Endothelial cell of umbilical vein (primary cell): ENCODE measurements at regions not wholly inside any gene's neighbourhood (a gene's known extent, or its start where the extent isn't known, plus 50 kb on each side); places are given as distances from the start of the nearest gene placed in this dataset.

Experiments used
- BruUV-seq: library from RNA; stranded (reverse); fragments of 400-500 nt; replicated peaks from 2 replicates; lab custom pipeline; 2021; lab: Mats Ljungman, UMichigan
- CTCF ChIA-PET: fragments of 300-600, 350-600 bp; sonication (Branson Sonifier 250); formaldehyde crosslinking; loops from one replicate; lab custom pipeline; 2021; ENCODE audit warnings: antibody characterized with exemption, inconsistent platforms; lab: Charles Lee
- POLR2A ChIA-PET: fragments of 300-600, 350-600 bp; sonication (Branson Sonifier 250); formaldehyde crosslinking; loops from one replicate; lab custom pipeline; 2021; ENCODE audit warnings: antibody characterized with exemption, inconsistent platforms; lab: Charles Lee
- DNase-seq: peaks from one replicate; pipeline ENCODE4 v3.0.0-alpha.2; 2011; ENCODE audit warnings: low read depth, low spot score
- FAIRE-seq: peaks from 2 replicates; lab custom pipeline; 2011; peaks lifted over from hg19 to GRCh38; lab: Jason Lieb, UNC
- H2AFZ ChIP-seq: 2 replicates; pipeline ENCODE4 v1.6.0; 2012; ENCODE audit warnings: low read depth, low read length, control low read depth, inconsistent platforms
- H3K27ac ChIP-seq: 2 replicates; pipeline ENCODE4 v1.5.1; 2011; ENCODE audit warnings: low read depth, mild to moderate bottlenecking, control low read depth, low read length, moderate library complexity; ENCODE audit not compliant: insufficient read depth
- H3K27me3 ChIP-seq, 2 experiments: 2 replicates each; pipeline versions ENCODE4 v1.6.0 to v1.6.1; 2011; ENCODE audit warnings: low read length in 2 of 2, mixed read lengths in 1 of 2; ENCODE audit not compliant: control insufficient read depth in 2 of 2, insufficient read depth in 2 of 2
- H3K36me3 ChIP-seq, 2 experiments: 2 replicates in 1 of 2; 3 replicates in 1 of 2; pipeline ENCODE4 v1.5.1; 2011; ENCODE audit warnings: low read length in 2 of 2, mild to moderate bottlenecking in 1 of 2, moderate library complexity in 1 of 2; ENCODE audit not compliant: control insufficient read depth in 2 of 2, insufficient read depth in 2 of 2; ENCODE audit errors: extremely low read depth in 1 of 2
- H3K4me1 ChIP-seq: 3 replicates; pipeline ENCODE4 v1.5.1; 2011; ENCODE audit warnings: mild to moderate bottlenecking, low read length; ENCODE audit not compliant: control insufficient read depth, insufficient read depth; ENCODE audit errors: extremely low read depth
- H3K4me2 ChIP-seq: 2 replicates; pipeline ENCODE4 v1.6.1; 2011; ENCODE audit warnings: low read length, control low read depth, mixed read lengths; ENCODE audit not compliant: insufficient read depth
- H3K4me3 ChIP-seq, 3 experiments: fragments of 200-600 bp in 1 of 3; sonication (generic), shearing (Covaris generic) in 1 of 3; replicated peaks in 1 of 3; 2 replicates each; pipeline ENCODE4 v1.5.1; 2011 to 2016; ENCODE audit warnings: control low read depth in 3 of 3, low read length in 3 of 3, mild to moderate bottlenecking in 2 of 3, inconsistent platforms in 1 of 3, low read depth in 1 of 3, moderate library complexity in 1 of 3; ENCODE audit not compliant: insufficient read depth in 1 of 3
- H3K79me2 ChIP-seq: 2 replicates; pipeline ENCODE4 v1.6.0; 2012; ENCODE audit warnings: low read length, inconsistent platforms; ENCODE audit not compliant: control insufficient read depth, insufficient read depth
- H3K9ac ChIP-seq: replicated peaks from 2 replicates; pipeline ENCODE3; 2011; ENCODE audit warnings: low read length, control low read depth; ENCODE audit not compliant: insufficient read depth; ENCODE audit errors: extremely low read depth
- H3K9me1 ChIP-seq: replicated peaks from 3 replicates; pipeline ENCODE4 v1.6.0; 2011; ENCODE audit warnings: mild to moderate bottlenecking, low read length; ENCODE audit not compliant: control insufficient read depth, insufficient read depth; ENCODE audit errors: extremely low read depth
- H3K9me3 ChIP-seq: replicated peaks from 2 replicates; pipeline ENCODE4 v1.5.1; 2012; ENCODE audit warnings: low read length, inconsistent platforms; ENCODE audit not compliant: control insufficient read depth, insufficient read depth
- H4K20me1 ChIP-seq: replicated peaks from 2 replicates; pipeline ENCODE3; 2011; ENCODE audit warnings: mild to moderate bottlenecking, low read length; ENCODE audit not compliant: control insufficient read depth, insufficient read depth; ENCODE audit errors: extremely low read depth
- EZH2 ChIP-seq: IDR thresholded peaks from 2 replicates; pipeline ENCODE4 v1.6.1; 2012; ENCODE audit warnings: borderline replicate concordance, low read depth, mild to moderate bottlenecking, moderate library complexity, low read length, inconsistent platforms; ENCODE audit not compliant: severe bottlenecking
- FOS ChIP-seq: IDR thresholded peaks from 2 replicates; pipeline ENCODE4 v1.6.1; 2011; ENCODE audit warnings: mild to moderate bottlenecking, low read length, moderate library complexity, borderline replicate concordance; ENCODE audit not compliant: insufficient read depth
- GATA2 ChIP-seq: IDR thresholded peaks from 2 replicates; pipeline ENCODE4 v1.7.0; 2011; ENCODE audit warnings: low read depth, mild to moderate bottlenecking, moderate library complexity, mixed read lengths, low read length; ENCODE audit not compliant: insufficient read length, insufficient read depth
- JUN ChIP-seq: IDR thresholded peaks from 2 replicates; pipeline ENCODE4 v1.6.1; 2011; ENCODE audit warnings: borderline replicate concordance, low read depth; ENCODE audit not compliant: insufficient read length, insufficient read depth
- MYC ChIP-seq: IDR thresholded peaks from one replicate; pipeline ENCODE4 v1.6.1; 2011; ENCODE audit warnings: mild to moderate bottlenecking, low read depth, low read length
- POLR2A ChIP-seq: IDR thresholded peaks from 2 replicates; pipeline ENCODE4 v1.6.1; 2012; ENCODE audit warnings: low read depth, mild to moderate bottlenecking, control low read depth, low read length
- POLR2AphosphoS5 ChIP-seq: IDR thresholded peaks from 2 replicates; pipeline ENCODE4 v1.6.1; 2012; ENCODE audit warnings: low read depth, mild to moderate bottlenecking, control low read depth, low read length, moderate library complexity; ENCODE audit not compliant: insufficient read depth
- dilution Hi-C: fragments of 300-500 bp; cut with MboI; formaldehyde crosslinking; loops from one replicate; pipeline ENCODE4 v1.15.0; 2019; ENCODE audit warnings: low sequenced_read_pairs; ENCODE audit not compliant: extremely low pct_ligation_motif_present
- intact Hi-C: fragments of 100-400 bp; cut with micrococcal nuclease; formaldehyde crosslinking; loops from one replicate; pipeline ENCODE4 v1.10.0; 2022
- TF ChIP-seq, protein P1 (sequence below): IDR thresholded peaks from 2 replicates; pipeline ENCODE4 v1.6.1; 2011; ENCODE audit not compliant: insufficient read depth, insufficient read length
- TF ChIP-seq, protein P2 (sequence below), 2 donors: IDR thresholded peaks; 1 replicate in 1 of 2; 2 replicates in 1 of 2; pipeline ENCODE4 v1.5.1; 2011; ENCODE audit warnings: low read length in 2 of 2, mild to moderate bottlenecking in 2 of 2, moderate library complexity in 2 of 2, control low read depth in 1 of 2, inconsistent platforms in 1 of 2, low read depth in 1 of 2; ENCODE audit not compliant: insufficient read depth in 1 of 2; ENCODE audit errors: extremely low read depth in 1 of 2

DNA sequence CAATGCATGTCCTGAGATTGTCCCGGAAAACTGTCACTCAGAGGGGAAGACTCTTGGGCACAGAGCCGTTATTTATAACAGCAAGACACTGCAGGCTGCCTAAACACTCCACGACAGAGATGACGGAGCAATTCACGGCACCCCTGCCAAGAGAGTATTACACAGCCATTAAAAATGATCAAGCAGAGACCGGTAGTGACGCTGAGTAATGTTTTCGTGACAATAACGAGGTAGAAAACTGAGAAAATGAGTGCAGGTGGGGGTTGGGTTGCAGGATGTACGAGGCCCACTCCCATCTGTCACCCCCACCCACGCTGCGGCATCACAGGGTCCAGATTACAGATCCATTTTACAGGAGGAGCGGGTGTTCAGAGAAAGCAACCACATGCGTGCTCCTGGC lies 58.9 kb upstream of the LINGO1 start:
- Histone ChIP-seq H3K9ac (no peak overlapping the region), H2AFZ (no peak overlapping the region), H3K4me2 (no peak overlapping the region), H3K79me2 (no peaks in the 10 kb centered on the region), H3K4me1 (no peaks in the 10 kb centered on the region), H3K27ac (no peak overlapping the region), H4K20me1 (no peaks in the 10 kb centered on the region), H3K36me3 (no peaks in the 10 kb centered on the region), H3K27me3 (peaks cover 4 to 7% of the 10 kb centered on the region in 2 experiments), H3K9me3 (no peaks in the 10 kb centered on the region), H3K4me3 (no peak overlapping the region), H3K9me1 (no peaks in the 10 kb centered on the region)
- no peak for FAIRE-seq
- CTCF ChIA-PET = no interaction called here
- no TSS peak for BruUV-seq
- dilution Hi-C loops = no loop called here
- intact Hi-C loops = no loop called here
- POLR2A ChIA-PET = no interaction called here
- TF ChIP-seq POLR2AphosphoS5 (no peak), EZH2 (no peak), FOS (no peak), GATA2 (no peak)
- TF ChIP-seq, protein P1, sequence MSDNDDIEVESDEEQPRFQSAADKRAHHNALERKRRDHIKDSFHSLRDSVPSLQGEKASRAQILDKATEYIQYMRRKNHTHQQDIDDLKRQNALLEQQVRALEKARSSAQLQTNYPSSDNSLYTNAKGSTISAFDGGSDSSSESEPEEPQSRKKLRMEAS = no peak
- no peak for DNase-seq

DNA sequence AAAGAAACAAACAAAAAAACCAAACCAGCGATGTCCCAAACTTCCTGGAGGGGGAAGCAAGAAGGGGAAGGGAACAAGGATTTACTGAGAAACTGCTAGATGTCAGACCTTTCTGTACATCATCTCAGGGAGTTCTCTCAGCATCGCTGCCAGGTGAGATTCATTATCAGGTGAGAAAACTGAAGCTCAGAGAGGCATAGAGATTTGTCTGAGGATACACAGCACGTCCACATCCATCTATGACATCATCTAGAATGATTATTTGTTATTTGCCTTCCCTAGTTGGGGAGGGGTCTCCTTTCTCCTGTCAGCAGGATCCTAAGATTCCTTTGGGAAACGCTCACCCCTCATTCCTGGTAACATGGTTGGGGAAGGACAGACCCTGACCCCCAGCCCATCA lies 57.1 kb upstream of the LINGO1 start:
- BruUV-seq = no TSS peak
- Histone ChIP-seq H3K79me2 (no peaks in the 10 kb centered on the region), H3K27me3 (peaks cover 0 to 2% of the 10 kb centered on the region in 2 experiments), H3K9me3 (no peaks in the 10 kb centered on the region), H3K4me1 (no peaks in the 10 kb centered on the region), H3K9ac (no peak overlapping the region), H3K27ac (no peak overlapping the region), H4K20me1 (no peaks in the 10 kb centered on the region), H3K9me1 (no peaks in the 10 kb centered on the region), H3K4me3 (no peak overlapping the region), H3K36me3 (no peaks in the 10 kb centered on the region), H2AFZ (no peak overlapping the region), H3K4me2 (no peak overlapping the region)
- FAIRE-seq (no peak), DNase-seq (no peak)
- ChIA-PET POLR2A (no interaction called here), CTCF (no interaction called here)
- intact Hi-C loops = no loop called here
- dilution Hi-C loops = no loop called here
- TF ChIP-seq, protein P1 = no peak
- TF ChIP-seq FOS (no peak), EZH2 (no peak), POLR2A (no peak), MYC (no peak), JUN (no peak), GATA2 (no peak), POLR2AphosphoS5 (no peak)
- TF ChIP-seq, protein P2, sequence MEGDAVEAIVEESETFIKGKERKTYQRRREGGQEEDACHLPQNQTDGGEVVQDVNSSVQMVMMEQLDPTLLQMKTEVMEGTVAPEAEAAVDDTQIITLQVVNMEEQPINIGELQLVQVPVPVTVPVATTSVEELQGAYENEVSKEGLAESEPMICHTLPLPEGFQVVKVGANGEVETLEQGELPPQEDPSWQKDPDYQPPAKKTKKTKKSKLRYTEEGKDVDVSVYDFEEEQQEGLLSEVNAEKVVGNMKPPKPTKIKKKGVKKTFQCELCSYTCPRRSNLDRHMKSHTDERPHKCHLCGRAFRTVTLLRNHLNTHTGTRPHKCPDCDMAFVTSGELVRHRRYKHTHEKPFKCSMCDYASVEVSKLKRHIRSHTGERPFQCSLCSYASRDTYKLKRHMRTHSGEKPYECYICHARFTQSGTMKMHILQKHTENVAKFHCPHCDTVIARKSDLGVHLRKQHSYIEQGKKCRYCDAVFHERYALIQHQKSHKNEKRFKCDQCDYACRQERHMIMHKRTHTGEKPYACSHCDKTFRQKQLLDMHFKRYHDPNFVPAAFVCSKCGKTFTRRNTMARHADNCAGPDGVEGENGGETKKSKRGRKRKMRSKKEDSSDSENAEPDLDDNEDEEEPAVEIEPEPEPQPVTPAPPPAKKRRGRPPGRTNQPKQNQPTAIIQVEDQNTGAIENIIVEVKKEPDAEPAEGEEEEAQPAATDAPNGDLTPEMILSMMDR (IDR thresholded peaks at IDR 0.05; ENCODE audit: extremely low read depth in 1 of 2, insufficient read depth in 1 of 2, low read depth in 1 of 2, low read length in 2 of 2) = no peak
